Stimulated activated effector memory CD8-positive, alpha-beta T cell treated with anti-CD3 and anti-CD28 coated beads, Interleukin-12 subunit alpha, Interleukin-12 subunit beta, amount 100 ng/mL, for 72 hours (primary cell): ENCODE measurements at regions not wholly inside any gene's neighbourhood (a gene's known extent, or its start where the extent isn't known, plus 50 kb on each side); places are given as distances from the start of the nearest gene placed in this dataset.
"Not testable (repeated sequence)": the region's sequence is repeated elsewhere in the genome, so short reads cannot be mapped to it uniquely, and the experiment has no call there.

Source experiments
- ATAC-seq: fragments of 150-1000 bp; cut with Tn5 transposase; 2 replicates; pipeline ENCODE4 v1.10.0; 2021
- DNase-seq, 2 donors: peaks; one replicate each; pipeline ENCODE4 v3.0.0; 2021 to 2022; ENCODE audit warnings: low spot score in 2 of 2
- H3K27ac Mint-ChIP-seq: one replicate; pipeline ENCODE4 v1.8.0; 2022; ENCODE audit warnings: mild to moderate bottlenecking, mixed read lengths
- H3K36me3 Mint-ChIP-seq: one replicate; pipeline ENCODE4 v1.8.0; 2022; ENCODE audit warnings: mild to moderate bottlenecking, mixed read lengths
- H3K4me1 Mint-ChIP-seq: one replicate; pipeline ENCODE4 v1.8.0; 2022; ENCODE audit warnings: mixed read lengths
- H3K4me3 Mint-ChIP-seq: one replicate; pipeline ENCODE4 v1.8.0; 2022; ENCODE audit warnings: mild to moderate bottlenecking, mixed read lengths
- H3K9me3 Mint-ChIP-seq: one replicate; pipeline ENCODE4 v1.8.0; 2022; ENCODE audit warnings: mixed read lengths

GRCh38 chr5:152171888-152172287 is 233.2 kb downstream of the NMUR2 start:
- Mint-ChIP-seq H3K4me1 (no peaks in the 10 kb centered on the region), H3K36me3 (no peaks in the 10 kb centered on the region), H3K27ac (no peak overlapping the region), H3K4me3 (no peak overlapping the region), H3K9me3 (no peaks in the 10 kb centered on the region)
- ATAC-seq (no peak), DNase-seq (no peak)

GRCh38 chr5:152170350-152170749 is 234.7 kb downstream of the NMUR2 start:
- Mint-ChIP-seq H3K4me3 (no peak overlapping the region), H3K36me3 (no peaks in the 10 kb centered on the region), H3K27ac (no peak overlapping the region), H3K4me1 (no peaks in the 10 kb centered on the region), H3K9me3 (no peaks in the 10 kb centered on the region)
- ATAC-seq (no peak), DNase-seq (no peak)

- DNase-seq (no peak), ATAC-seq (no peak)
- H3K36me3 Mint-ChIP-seq, result no peaks in the 10 kb centered on the region
- H3K9me3 Mint-ChIP-seq, result no peaks in the 10 kb centered on the region
- H3K27ac Mint-ChIP-seq, result no peak overlapping the region
- no peak overlapping the region for H3K4me3 Mint-ChIP-seq
- H3K4me1 Mint-ChIP-seq, result no peaks in the 10 kb centered on the region
These were observed 240.2 kb upstream of the GLRA1 start for GRCh38 chr5:152164860-152165259.

GRCh38 chr5:152159894-152160293 is 235.2 kb upstream of the GLRA1 start:
- not testable (repeated sequence) for H3K4me1 Mint-ChIP-seq, H3K27ac Mint-ChIP-seq, H3K4me3 Mint-ChIP-seq, ATAC-seq, H3K36me3 Mint-ChIP-seq, DNase-seq
- H3K9me3 Mint-ChIP-seq, result peaks cover 13% of the 10 kb centered on the region

- H3K4me1 Mint-ChIP-seq, H3K36me3 Mint-ChIP-seq, H3K27ac Mint-ChIP-seq: not testable (repeated sequence)
These were observed 229.8 kb upstream of the GLRA1 start for GRCh38 chr5:152154452-152154851.

GRCh38 chr5:152151940-152152339 is 227.3 kb upstream of the GLRA1 start:
- Mint-ChIP-seq H3K4me3 (no peak overlapping the region), H3K9me3 (peaks cover 1% of the 10 kb centered on the region), H3K4me1 (no peaks in the 10 kb centered on the region), H3K27ac (no peak overlapping the region), H3K36me3 (no peaks in the 10 kb centered on the region)
- ATAC-seq (no peak), DNase-seq (no peak)

More at GRCh38 chr5:152154452-152154851, 229.8 kb upstream of the GLRA1 start:
- not testable (repeated sequence) for H3K4me3 Mint-ChIP-seq, DNase-seq, ATAC-seq
- peaks cover 13% of the 10 kb centered on the region for H3K9me3 Mint-ChIP-seq

GRCh38 chr5:152151113-152151512 is 226.5 kb upstream of the GLRA1 start:
- Mint-ChIP-seq H3K36me3 (no peaks in the 10 kb centered on the region), H3K4me3 (no peak overlapping the region), H3K27ac (no peak overlapping the region), H3K4me1 (no peaks in the 10 kb centered on the region), H3K9me3 (no peaks in the 10 kb centered on the region)
- DNase-seq, result no peak
- ATAC-seq, result no peak

- H3K9me3 Mint-ChIP-seq, result no peaks in the 10 kb centered on the region
- no peak overlapping the region for H3K27ac Mint-ChIP-seq
- DNase-seq (no peak), ATAC-seq (no peak)
- H3K36me3 Mint-ChIP-seq, result no peaks in the 10 kb centered on the region
- H3K4me1 Mint-ChIP-seq, result no peaks in the 10 kb centered on the region
- H3K4me3 Mint-ChIP-seq, result no peak overlapping the region
These were observed 222.6 kb upstream of the GLRA1 start for GRCh38 chr5:152147286-152147685.

- DNase-seq (no peak), ATAC-seq (no peak)
- Mint-ChIP-seq H3K36me3 (no peaks in the 10 kb centered on the region), H3K4me1 (no peaks in the 10 kb centered on the region), H3K27ac (no peak overlapping the region), H3K4me3 (no peak overlapping the region), H3K9me3 (no peaks in the 10 kb centered on the region)
These were observed 221.9 kb upstream of the GLRA1 start for GRCh38 chr5:152146566-152146965.

GRCh38 chr5:152144556-152144955 is 219.9 kb upstream of the GLRA1 start:
- Mint-ChIP-seq H3K36me3 (no peaks in the 10 kb centered on the region), H3K4me3 (no peak overlapping the region), H3K9me3 (no peaks in the 10 kb centered on the region), H3K27ac (no peak overlapping the region), H3K4me1 (no peaks in the 10 kb centered on the region)
- DNase-seq (no peak), ATAC-seq (no peak)

- no peak for DNase-seq
- Mint-ChIP-seq H3K4me3 (no peak overlapping the region), H3K9me3 (no peaks in the 10 kb centered on the region), H3K36me3 (no peaks in the 10 kb centered on the region), H3K27ac (no peak overlapping the region), H3K4me1 (no peaks in the 10 kb centered on the region)
- no peak for ATAC-seq
These were observed 219.4 kb upstream of the GLRA1 start for GRCh38 chr5:152144030-152144429.

- H3K36me3 Mint-ChIP-seq, result no peaks in the 10 kb centered on the region
- no peaks in the 10 kb centered on the region for H3K9me3 Mint-ChIP-seq
- no peaks in the 10 kb centered on the region for H3K4me1 Mint-ChIP-seq
- DNase-seq (peak; percentile 38 to 70), ATAC-seq (peak; percentile 64)
- H3K4me3 Mint-ChIP-seq, result no peak overlapping the region
- no peak overlapping the region for H3K27ac Mint-ChIP-seq
These were observed 218.3 kb upstream of the GLRA1 start for GRCh38 chr5:152142840-152143469.

- no peak for ATAC-seq
- no peaks in the 10 kb centered on the region for H3K4me1 Mint-ChIP-seq
- no peak overlapping the region for H3K4me3 Mint-ChIP-seq
- no peaks in the 10 kb centered on the region for H3K36me3 Mint-ChIP-seq
- H3K27ac Mint-ChIP-seq, result no peak overlapping the region
- no peak for DNase-seq
- no peaks in the 10 kb centered on the region for H3K9me3 Mint-ChIP-seq
These were observed 215.7 kb upstream of the GLRA1 start for GRCh38 chr5:152140347-152140746.

GRCh38 chr5:152137063-152137462 is 212.4 kb upstream of the GLRA1 start:
- Mint-ChIP-seq H3K4me1 (no peaks in the 10 kb centered on the region), H3K4me3 (no peak overlapping the region), H3K9me3 (no peaks in the 10 kb centered on the region), H3K36me3 (no peaks in the 10 kb centered on the region), H3K27ac (no peak overlapping the region)
- DNase-seq (no peak), ATAC-seq (no peak)

- Mint-ChIP-seq H3K9me3 (no peaks in the 10 kb centered on the region), H3K36me3 (no peaks in the 10 kb centered on the region), H3K4me1 (no peaks in the 10 kb centered on the region), H3K4me3 (no peak overlapping the region), H3K27ac (no peak overlapping the region)
- ATAC-seq, result no peak
- DNase-seq, result no peak
These were observed 211.7 kb upstream of the GLRA1 start for GRCh38 chr5:152136321-152136720.

- DNase-seq (no peak), ATAC-seq (no peak)
- H3K4me3 Mint-ChIP-seq, result no peak overlapping the region
- no peak overlapping the region for H3K27ac Mint-ChIP-seq
- no peaks in the 10 kb centered on the region for H3K36me3 Mint-ChIP-seq
- H3K9me3 Mint-ChIP-seq, result no peaks in the 10 kb centered on the region
- H3K4me1 Mint-ChIP-seq, result no peaks in the 10 kb centered on the region
These were observed 211.2 kb upstream of the GLRA1 start for GRCh38 chr5:152135827-152136226.
